Progenitor cell of endocrine pancreas (in vitro differentiated cells): ENCODE measurements at regions not wholly inside any gene's neighbourhood (a gene's known extent, or its start where the extent isn't known, plus 50 kb on each side); places are given as distances from the start of the nearest gene placed in this dataset.

Experiments
- DNase-seq: peaks from one replicate; pipeline ENCODE4 v3.0.0; 2021; ENCODE audit warnings: low spot score; ENCODE audit not compliant: unreplicated experiment
- H3K27ac Mint-ChIP-seq: 2 replicates; pipeline ENCODE4 v1.8.0; 2021; ENCODE audit warnings: mild to moderate bottlenecking, moderate library complexity, mixed read lengths
- H3K27me3 Mint-ChIP-seq: 2 replicates; pipeline ENCODE4 v1.8.0; 2021; ENCODE audit warnings: mixed read lengths
- H3K36me3 Mint-ChIP-seq: 2 replicates; pipeline ENCODE4 v1.8.0; 2022; ENCODE audit warnings: mixed read lengths; ENCODE audit not compliant: insufficient read depth
- H3K4me1 Mint-ChIP-seq: 2 replicates; pipeline ENCODE4 v1.8.0; 2021; ENCODE audit warnings: low read depth, mixed read lengths
- H3K4me3 Mint-ChIP-seq: 2 replicates; pipeline ENCODE4 v1.8.0; 2021; ENCODE audit warnings: low read depth, mild to moderate bottlenecking, moderate library complexity, mixed read lengths
- H3K9me3 Mint-ChIP-seq: 2 replicates; pipeline ENCODE4 v1.8.0; 2021; ENCODE audit warnings: low read depth, mixed read lengths
- TF ChIP-seq, protein P1 (sequence below): fragments of 200-600 bp; sonication (generic); IDR thresholded peaks from one replicate; pipeline ENCODE4 v1.5.0; 2021; ENCODE audit warnings: antibody characterized with exemption, mild to moderate bottlenecking; ENCODE audit not compliant: unreplicated experiment

DNA sequence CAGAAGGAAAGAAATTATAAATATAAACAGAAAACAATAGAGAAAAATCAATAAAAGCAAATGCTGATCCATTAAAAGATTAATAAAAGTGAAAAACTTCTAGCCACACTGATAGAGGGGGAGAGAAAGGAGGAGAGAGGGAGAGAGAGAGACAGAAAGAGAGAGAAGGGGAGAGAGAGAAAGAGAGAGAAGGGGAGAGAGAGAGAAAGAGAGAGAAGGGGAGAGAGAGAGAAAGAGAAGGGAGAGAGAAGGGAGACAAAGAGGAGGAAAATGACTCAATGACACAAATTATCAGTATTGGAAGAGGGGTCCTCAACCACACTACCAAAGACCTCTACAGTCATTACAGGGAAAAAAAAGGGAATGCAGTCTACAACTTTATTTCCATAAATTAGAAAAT is 94.4 kb upstream of the VIPR2 start:
- Mint-ChIP-seq H3K4me1 (no peaks in the 10 kb centered on the region), H3K4me3 (no peak overlapping the region), H3K9me3 (peaks cover 48% of the 10 kb centered on the region), H3K27ac (no peak overlapping the region), H3K36me3 (no peaks in the 10 kb centered on the region), H3K27me3 (no peaks in the 10 kb centered on the region)
- TF ChIP-seq, protein P1, sequence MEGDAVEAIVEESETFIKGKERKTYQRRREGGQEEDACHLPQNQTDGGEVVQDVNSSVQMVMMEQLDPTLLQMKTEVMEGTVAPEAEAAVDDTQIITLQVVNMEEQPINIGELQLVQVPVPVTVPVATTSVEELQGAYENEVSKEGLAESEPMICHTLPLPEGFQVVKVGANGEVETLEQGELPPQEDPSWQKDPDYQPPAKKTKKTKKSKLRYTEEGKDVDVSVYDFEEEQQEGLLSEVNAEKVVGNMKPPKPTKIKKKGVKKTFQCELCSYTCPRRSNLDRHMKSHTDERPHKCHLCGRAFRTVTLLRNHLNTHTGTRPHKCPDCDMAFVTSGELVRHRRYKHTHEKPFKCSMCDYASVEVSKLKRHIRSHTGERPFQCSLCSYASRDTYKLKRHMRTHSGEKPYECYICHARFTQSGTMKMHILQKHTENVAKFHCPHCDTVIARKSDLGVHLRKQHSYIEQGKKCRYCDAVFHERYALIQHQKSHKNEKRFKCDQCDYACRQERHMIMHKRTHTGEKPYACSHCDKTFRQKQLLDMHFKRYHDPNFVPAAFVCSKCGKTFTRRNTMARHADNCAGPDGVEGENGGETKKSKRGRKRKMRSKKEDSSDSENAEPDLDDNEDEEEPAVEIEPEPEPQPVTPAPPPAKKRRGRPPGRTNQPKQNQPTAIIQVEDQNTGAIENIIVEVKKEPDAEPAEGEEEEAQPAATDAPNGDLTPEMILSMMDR, result no peak
- no peak for DNase-seq

DNA sequence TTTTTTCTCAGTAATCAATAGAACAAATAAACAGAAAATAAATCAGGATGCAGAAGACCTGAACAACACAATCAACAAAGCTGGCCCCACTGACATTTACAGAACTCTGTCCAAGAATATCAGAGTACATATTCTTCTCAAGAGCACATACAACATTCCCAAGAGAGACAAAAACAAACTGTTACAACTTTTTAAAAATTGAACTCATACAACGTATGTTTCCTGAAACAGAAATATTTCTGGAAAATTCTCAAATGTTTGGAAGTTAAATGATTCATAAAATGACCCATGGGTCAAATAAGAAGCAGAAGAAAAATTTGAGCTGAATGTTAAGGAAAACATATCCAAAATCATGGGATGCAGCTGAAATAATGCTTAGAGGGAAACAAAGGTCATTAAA is 93.9 kb upstream of the VIPR2 start:
- no peaks in the 10 kb centered on the region for H3K36me3 Mint-ChIP-seq
- H3K4me1 Mint-ChIP-seq, result no peaks in the 10 kb centered on the region
- no peak overlapping the region for H3K27ac Mint-ChIP-seq
- H3K9me3 Mint-ChIP-seq, result peaks cover 47% of the 10 kb centered on the region
- TF ChIP-seq, protein P1, result no peak
- no peak overlapping the region for H3K4me3 Mint-ChIP-seq
- no peaks in the 10 kb centered on the region for H3K27me3 Mint-ChIP-seq
- DNase-seq, result no peak

DNA sequence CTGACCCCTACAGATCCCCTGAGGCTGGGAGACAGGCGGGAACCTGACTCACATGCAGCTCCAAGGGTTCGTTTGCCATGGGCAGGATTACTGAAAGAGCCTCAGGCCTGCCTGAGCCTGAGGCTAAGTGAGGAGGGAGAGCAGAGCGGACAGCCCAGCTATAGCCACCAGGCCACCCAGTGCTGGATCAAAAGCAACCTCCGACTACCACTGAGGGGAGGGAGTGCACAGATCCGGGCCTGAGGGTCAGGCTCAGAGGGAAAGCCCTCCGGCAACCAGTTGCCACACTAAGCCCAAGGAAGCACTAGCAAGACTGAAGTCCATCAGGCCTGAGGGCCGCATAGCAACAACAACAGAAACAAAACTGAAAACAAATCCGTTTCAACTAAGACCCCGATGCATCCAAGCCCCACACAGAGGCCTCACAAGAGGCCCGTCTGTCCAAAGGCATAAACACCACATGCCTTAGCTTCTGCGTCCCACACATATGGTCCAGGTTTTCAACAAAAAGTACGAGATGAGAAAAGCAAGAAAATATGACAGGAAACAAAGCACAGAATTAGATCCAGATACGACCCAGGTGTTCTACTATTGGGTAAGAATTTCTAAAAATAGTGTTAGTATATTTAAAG is 92.5 kb upstream of the VIPR2 start:
- Mint-ChIP-seq H3K36me3 (no peaks in the 10 kb centered on the region), H3K9me3 (peaks cover 49% of the 10 kb centered on the region), H3K4me3 (no peak overlapping the region), H3K27ac (no peak overlapping the region), H3K4me1 (no peaks in the 10 kb centered on the region), H3K27me3 (no peaks in the 10 kb centered on the region)
- DNase-seq, result no peak
- TF ChIP-seq, protein P1, result no peak

DNA sequence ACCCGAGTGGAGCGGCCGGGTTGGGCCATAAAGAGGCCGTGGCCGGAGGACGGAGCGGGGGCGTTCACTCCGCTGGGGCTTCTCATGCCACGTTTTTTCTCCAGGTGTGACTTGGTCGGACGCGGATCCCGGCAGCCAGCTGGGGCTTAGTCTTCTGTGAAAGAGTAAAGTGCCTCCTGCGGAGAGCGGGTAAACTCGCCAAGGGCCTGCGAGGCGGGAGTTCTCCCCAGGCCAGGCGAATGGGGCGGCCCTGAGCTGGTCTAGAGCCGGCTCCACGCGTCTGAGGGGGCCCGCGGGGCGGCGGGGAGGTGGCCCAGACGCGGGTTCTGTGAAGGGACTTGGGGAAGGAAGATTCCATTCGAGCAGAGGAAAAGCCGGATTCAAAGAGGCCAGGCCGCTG is 86.3 kb upstream of the VIPR2 start:
- no peak for DNase-seq
- TF ChIP-seq, protein P1, result no peak
- H3K27me3 Mint-ChIP-seq, result no peaks in the 10 kb centered on the region
- no peaks in the 10 kb centered on the region for H3K4me1 Mint-ChIP-seq
- H3K9me3 Mint-ChIP-seq, result peaks cover 30% of the 10 kb centered on the region
- no peaks in the 10 kb centered on the region for H3K36me3 Mint-ChIP-seq
- H3K27ac Mint-ChIP-seq, result no peak overlapping the region
- H3K4me3 Mint-ChIP-seq, result no peak overlapping the region

DNA sequence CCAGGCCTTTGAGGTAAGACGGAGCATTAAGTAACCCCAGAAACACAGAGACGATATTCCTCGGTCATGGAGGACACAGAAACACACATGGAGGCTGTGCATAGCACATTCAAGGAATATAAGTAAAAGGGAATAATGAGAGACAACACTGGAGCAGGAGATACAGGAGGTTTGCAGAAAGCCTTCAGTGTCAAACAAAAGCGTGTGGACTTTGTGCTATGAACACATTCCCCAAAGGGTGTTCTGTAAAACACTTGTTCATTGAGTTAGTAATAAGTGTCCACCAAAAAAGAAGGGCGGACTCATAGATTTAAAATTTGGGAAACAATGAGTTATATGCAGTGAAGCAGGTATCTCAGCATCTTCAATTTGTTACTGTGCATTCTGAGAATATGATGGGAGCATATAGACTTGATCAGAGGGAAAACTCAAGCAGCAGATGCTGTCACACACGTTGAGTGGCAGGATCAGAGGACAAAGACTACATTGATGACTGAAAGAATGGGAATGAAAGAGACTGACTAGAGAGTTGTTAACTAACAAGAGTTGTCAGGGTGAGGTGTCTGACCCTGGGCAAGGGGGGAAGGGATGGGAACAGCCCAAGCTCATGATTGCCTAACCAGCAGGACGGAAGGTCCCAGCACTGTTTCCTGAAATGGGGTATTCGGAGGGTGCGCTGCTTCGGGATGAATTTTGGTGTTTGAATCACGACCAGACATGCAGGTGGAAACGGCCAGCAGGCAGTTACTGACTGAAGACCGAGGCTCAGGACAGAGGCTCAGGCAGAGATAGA is 85.2 kb upstream of the VIPR2 start:
- Mint-ChIP-seq H3K9me3 (peaks cover 27% of the 10 kb centered on the region), H3K36me3 (no peaks in the 10 kb centered on the region), H3K4me3 (no peak overlapping the region), H3K27ac (no peak overlapping the region), H3K27me3 (no peaks in the 10 kb centered on the region), H3K4me1 (no peaks in the 10 kb centered on the region)
- TF ChIP-seq, protein P1, result no peak
- DNase-seq, result no peak
